ENCODE measurements at regions not wholly inside any gene's neighbourhood (a gene's known extent, or its start where the extent isn't known, plus 50 kb on each side); places are given as distances from the start of the nearest gene placed in this dataset.

DNA sequence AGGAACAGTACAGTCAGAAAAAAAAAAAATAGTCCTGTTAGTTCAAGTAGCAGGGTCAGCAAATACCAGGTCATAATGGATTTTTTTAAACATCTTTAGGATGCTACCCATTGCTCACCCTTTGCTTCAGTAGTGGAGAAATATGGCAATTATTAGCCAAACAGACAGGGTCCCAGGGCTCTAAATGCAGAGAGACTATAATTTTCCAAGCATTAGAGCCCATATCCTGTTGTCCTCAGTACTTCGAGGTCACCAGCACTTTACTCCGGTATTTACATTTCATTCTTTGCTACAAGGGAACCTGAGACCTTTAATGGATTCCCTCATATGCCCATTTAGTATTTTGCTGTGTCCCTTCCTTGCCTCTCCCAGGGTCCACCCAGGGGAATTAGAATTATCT is 1562.9 kb upstream of the TENM3 start:
- H3K79me2 ChIP-seq (ENCODE audit: insufficient read depth, low read length): no peaks in the 10 kb centered on the region
- FAIRE-seq: no peak
- H3K4me3 ChIP-seq (ENCODE audit: insufficient read depth, low read depth, low read length): no peak overlapping the region
- Mint-ChIP-seq H3K9me3 (ENCODE audit: unreplicated experiment) (no peaks in the 10 kb centered on the region), H3K27ac (ENCODE audit: unreplicated experiment) (no peak overlapping the region), H3K27me3 (ENCODE audit: low read depth, unreplicated experiment) (no peaks in the 10 kb centered on the region), H3K4me3 (ENCODE audit: unreplicated experiment) (no peak overlapping the region), H3K4me1 (ENCODE audit: low read depth, unreplicated experiment) (peaks cover 3% of the 10 kb centered on the region), H3K36me3 (ENCODE audit: low read depth, unreplicated experiment) (no peaks in the 10 kb centered on the region)
- H3K4me1 ChIP-seq (ENCODE audit: insufficient read depth, low read length): no peaks in the 10 kb centered on the region
- no peak for TF ChIP-seq EZH2 (IDR thresholded peaks at IDR 0.05; ENCODE audit: insufficient read depth, low read length)
- TF ChIP-seq, protein P1, sequence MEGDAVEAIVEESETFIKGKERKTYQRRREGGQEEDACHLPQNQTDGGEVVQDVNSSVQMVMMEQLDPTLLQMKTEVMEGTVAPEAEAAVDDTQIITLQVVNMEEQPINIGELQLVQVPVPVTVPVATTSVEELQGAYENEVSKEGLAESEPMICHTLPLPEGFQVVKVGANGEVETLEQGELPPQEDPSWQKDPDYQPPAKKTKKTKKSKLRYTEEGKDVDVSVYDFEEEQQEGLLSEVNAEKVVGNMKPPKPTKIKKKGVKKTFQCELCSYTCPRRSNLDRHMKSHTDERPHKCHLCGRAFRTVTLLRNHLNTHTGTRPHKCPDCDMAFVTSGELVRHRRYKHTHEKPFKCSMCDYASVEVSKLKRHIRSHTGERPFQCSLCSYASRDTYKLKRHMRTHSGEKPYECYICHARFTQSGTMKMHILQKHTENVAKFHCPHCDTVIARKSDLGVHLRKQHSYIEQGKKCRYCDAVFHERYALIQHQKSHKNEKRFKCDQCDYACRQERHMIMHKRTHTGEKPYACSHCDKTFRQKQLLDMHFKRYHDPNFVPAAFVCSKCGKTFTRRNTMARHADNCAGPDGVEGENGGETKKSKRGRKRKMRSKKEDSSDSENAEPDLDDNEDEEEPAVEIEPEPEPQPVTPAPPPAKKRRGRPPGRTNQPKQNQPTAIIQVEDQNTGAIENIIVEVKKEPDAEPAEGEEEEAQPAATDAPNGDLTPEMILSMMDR (IDR thresholded peaks at IDR 0.05; ENCODE audit: insufficient read depth, low read depth, low read length): no peak
- H3K9ac ChIP-seq (ENCODE audit: low read length): no peak overlapping the region
- no peak overlapping the region for H2AFZ ChIP-seq (ENCODE audit: low read depth, low read length)
- no peaks in the 10 kb centered on the region for H3K36me3 ChIP-seq (ENCODE audit: insufficient read depth, low read length)
- no peak for DNase-seq (ENCODE audit: low read depth)
- no peaks in the 10 kb centered on the region for H4K20me1 ChIP-seq (ENCODE audit: insufficient read depth, low read length)
- no peaks in the 10 kb centered on the region for H3K27me3 ChIP-seq (ENCODE audit: insufficient read depth, low read length)
- no peaks in the 10 kb centered on the region for H3K9me3 ChIP-seq (ENCODE audit: insufficient read depth, low read depth, low read length)
- H3K4me2 ChIP-seq (ENCODE audit: low read length): no peak overlapping the region
- no peak overlapping the region for H3K27ac ChIP-seq (ENCODE audit: low read depth, low read length)

DNA sequence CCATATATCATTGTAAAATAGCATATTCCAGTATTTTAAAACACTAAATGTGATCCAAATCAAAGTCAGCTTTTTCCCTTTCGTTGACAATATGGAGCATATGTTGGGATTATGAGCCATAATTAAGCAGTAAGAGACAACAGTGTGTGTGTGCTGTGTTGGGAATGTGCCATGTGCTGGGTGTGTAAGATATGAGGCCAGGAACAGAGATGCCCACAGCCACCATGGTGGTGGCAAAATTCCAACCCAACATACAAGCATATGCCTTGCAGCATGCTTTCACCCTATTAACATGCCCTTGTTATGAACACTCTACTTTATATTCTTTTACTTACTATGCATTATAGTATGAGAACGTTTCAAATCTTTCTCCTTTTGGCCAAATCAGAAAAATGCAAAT is 1560.4 kb upstream of the TENM3 start:
- H3K4me1 ChIP-seq (ENCODE audit: insufficient read depth, low read length): no peaks in the 10 kb centered on the region
- no peaks in the 10 kb centered on the region for H3K36me3 ChIP-seq (ENCODE audit: insufficient read depth, low read length)
- no peak overlapping the region for H3K4me2 ChIP-seq (ENCODE audit: low read length)
- H3K4me3 ChIP-seq (ENCODE audit: insufficient read depth, low read depth, low read length): no peak overlapping the region
- no peaks in the 10 kb centered on the region for H3K79me2 ChIP-seq (ENCODE audit: insufficient read depth, low read length)
- FAIRE-seq (no peak), DNase-seq (ENCODE audit: low read depth) (no peak)
- no peaks in the 10 kb centered on the region for H3K36me3 Mint-ChIP-seq (ENCODE audit: low read depth, unreplicated experiment)
- H3K27me3 ChIP-seq (ENCODE audit: insufficient read depth, low read length): no peaks in the 10 kb centered on the region
- H3K9me3 Mint-ChIP-seq (ENCODE audit: unreplicated experiment): no peaks in the 10 kb centered on the region
- H3K27ac Mint-ChIP-seq (ENCODE audit: unreplicated experiment): no peak overlapping the region
- no peak overlapping the region for H2AFZ ChIP-seq (ENCODE audit: low read depth, low read length)
- H3K4me1 Mint-ChIP-seq (ENCODE audit: low read depth, unreplicated experiment): no peaks in the 10 kb centered on the region
- no peaks in the 10 kb centered on the region for H3K9me3 ChIP-seq (ENCODE audit: insufficient read depth, low read depth, low read length)
- TF ChIP-seq EZH2 (IDR thresholded peaks at IDR 0.05; ENCODE audit: insufficient read depth, low read length): no peak
- TF ChIP-seq, protein P1 (IDR thresholded peaks at IDR 0.05; ENCODE audit: insufficient read depth, low read depth, low read length): no peak
- no peak overlapping the region for H3K27ac ChIP-seq (ENCODE audit: low read depth, low read length)
- H3K4me3 Mint-ChIP-seq (ENCODE audit: unreplicated experiment): no peak overlapping the region
- no peaks in the 10 kb centered on the region for H3K27me3 Mint-ChIP-seq (ENCODE audit: low read depth, unreplicated experiment)
- no peak overlapping the region for H3K9ac ChIP-seq (ENCODE audit: low read length)
- no peaks in the 10 kb centered on the region for H4K20me1 ChIP-seq (ENCODE audit: insufficient read depth, low read length)

DNA sequence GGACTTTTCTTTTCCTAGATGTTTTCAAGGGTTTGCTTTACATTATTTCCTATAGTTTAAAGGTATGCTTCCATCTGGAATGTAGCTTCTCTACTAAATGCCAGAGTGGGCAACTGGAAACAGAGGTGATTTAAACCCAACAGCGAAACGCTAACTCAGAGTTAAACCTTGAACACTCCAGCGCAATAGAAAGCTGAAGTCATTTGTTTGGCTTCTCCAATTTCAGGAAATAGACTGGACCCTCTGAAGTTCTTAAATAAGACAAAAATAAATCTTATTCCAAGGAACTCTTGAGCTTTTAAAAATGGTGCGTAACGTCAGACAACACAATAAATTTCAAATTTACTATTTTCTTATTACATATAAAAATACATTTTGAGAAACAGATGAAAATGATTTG is 1560.0 kb upstream of the TENM3 start:
- Histone ChIP-seq H3K9me3 (ENCODE audit: insufficient read depth, low read depth, low read length) (no peaks in the 10 kb centered on the region), H3K27me3 (ENCODE audit: insufficient read depth, low read length) (no peaks in the 10 kb centered on the region), H4K20me1 (ENCODE audit: insufficient read depth, low read length) (no peaks in the 10 kb centered on the region), H3K36me3 (ENCODE audit: insufficient read depth, low read length) (no peaks in the 10 kb centered on the region), H3K79me2 (ENCODE audit: insufficient read depth, low read length) (no peaks in the 10 kb centered on the region), H3K9ac (ENCODE audit: low read length) (no peak overlapping the region), H3K4me1 (ENCODE audit: insufficient read depth, low read length) (no peaks in the 10 kb centered on the region), H3K4me2 (ENCODE audit: low read length) (no peak overlapping the region), H2AFZ (ENCODE audit: low read depth, low read length) (no peak overlapping the region), H3K27ac (ENCODE audit: low read depth, low read length) (no peak overlapping the region), H3K4me3 (ENCODE audit: insufficient read depth, low read depth, low read length) (no peak overlapping the region)
- FAIRE-seq (no peak), DNase-seq (ENCODE audit: low read depth) (no peak)
- TF ChIP-seq, protein P1 (IDR thresholded peaks at IDR 0.05; ENCODE audit: insufficient read depth, low read depth, low read length): no peak
- no peaks in the 10 kb centered on the region for H3K4me1 Mint-ChIP-seq (ENCODE audit: low read depth, unreplicated experiment)
- no peak overlapping the region for H3K4me3 Mint-ChIP-seq (ENCODE audit: unreplicated experiment)
- H3K27me3 Mint-ChIP-seq (ENCODE audit: low read depth, unreplicated experiment): no peaks in the 10 kb centered on the region
- no peaks in the 10 kb centered on the region for H3K36me3 Mint-ChIP-seq (ENCODE audit: low read depth, unreplicated experiment)
- no peaks in the 10 kb centered on the region for H3K9me3 Mint-ChIP-seq (ENCODE audit: unreplicated experiment)
- H3K27ac Mint-ChIP-seq (ENCODE audit: unreplicated experiment): no peak overlapping the region
